ENCODE measurements at regions not wholly inside any gene's neighbourhood (a gene's known extent, or its start where the extent isn't known, plus 50 kb on each side); places are given as distances from the start of the nearest gene placed in this dataset.

- H3K27ac ChIP-seq = no peak overlapping the region
- no peaks in the 10 kb centered on the region for H3K79me2 ChIP-seq
- no peaks in the 10 kb centered on the region for H3K27me3 ChIP-seq
- no peaks in the 10 kb centered on the region for H3K9me3 ChIP-seq (ENCODE audit: low read depth)
- DNase-seq (ENCODE audit: low spot score) = no peak
- TF ChIP-seq EZH2 (IDR thresholded peaks at IDR 0.05; ENCODE audit: borderline replicate concordance) = no peak
- TF ChIP-seq, protein P1, sequence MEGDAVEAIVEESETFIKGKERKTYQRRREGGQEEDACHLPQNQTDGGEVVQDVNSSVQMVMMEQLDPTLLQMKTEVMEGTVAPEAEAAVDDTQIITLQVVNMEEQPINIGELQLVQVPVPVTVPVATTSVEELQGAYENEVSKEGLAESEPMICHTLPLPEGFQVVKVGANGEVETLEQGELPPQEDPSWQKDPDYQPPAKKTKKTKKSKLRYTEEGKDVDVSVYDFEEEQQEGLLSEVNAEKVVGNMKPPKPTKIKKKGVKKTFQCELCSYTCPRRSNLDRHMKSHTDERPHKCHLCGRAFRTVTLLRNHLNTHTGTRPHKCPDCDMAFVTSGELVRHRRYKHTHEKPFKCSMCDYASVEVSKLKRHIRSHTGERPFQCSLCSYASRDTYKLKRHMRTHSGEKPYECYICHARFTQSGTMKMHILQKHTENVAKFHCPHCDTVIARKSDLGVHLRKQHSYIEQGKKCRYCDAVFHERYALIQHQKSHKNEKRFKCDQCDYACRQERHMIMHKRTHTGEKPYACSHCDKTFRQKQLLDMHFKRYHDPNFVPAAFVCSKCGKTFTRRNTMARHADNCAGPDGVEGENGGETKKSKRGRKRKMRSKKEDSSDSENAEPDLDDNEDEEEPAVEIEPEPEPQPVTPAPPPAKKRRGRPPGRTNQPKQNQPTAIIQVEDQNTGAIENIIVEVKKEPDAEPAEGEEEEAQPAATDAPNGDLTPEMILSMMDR (IDR thresholded peaks at IDR 0.05; ENCODE audit: poor library complexity) = no peak
- TF ChIP-seq EZH2phosphoT487 (IDR thresholded peaks at IDR 0.05; ENCODE audit: low read depth, severe bottlenecking, unreplicated experiment) = no peak
- no peak overlapping the region for H2AFZ ChIP-seq
- H3K4me1 ChIP-seq (ENCODE audit: insufficient read depth) = no peaks in the 10 kb centered on the region
- H3K9me2 ChIP-seq (replicated peaks; ENCODE audit: insufficient read depth) = no peaks in the 10 kb centered on the region
- no peaks in the 10 kb centered on the region for H4K20me1 ChIP-seq (ENCODE audit: insufficient read depth, poor library complexity, severe bottlenecking)
- no peak overlapping the region for H3K4me2 ChIP-seq
- no peak overlapping the region for H3K4me3 ChIP-seq
- H3K36me3 ChIP-seq (replicated peaks; ENCODE audit: insufficient read depth, low read depth) = no peaks in the 10 kb centered on the region
Measured at GRCh38 chr16:61295311-61295710, 740.9 kb downstream of the CDH8 start.

DNA sequence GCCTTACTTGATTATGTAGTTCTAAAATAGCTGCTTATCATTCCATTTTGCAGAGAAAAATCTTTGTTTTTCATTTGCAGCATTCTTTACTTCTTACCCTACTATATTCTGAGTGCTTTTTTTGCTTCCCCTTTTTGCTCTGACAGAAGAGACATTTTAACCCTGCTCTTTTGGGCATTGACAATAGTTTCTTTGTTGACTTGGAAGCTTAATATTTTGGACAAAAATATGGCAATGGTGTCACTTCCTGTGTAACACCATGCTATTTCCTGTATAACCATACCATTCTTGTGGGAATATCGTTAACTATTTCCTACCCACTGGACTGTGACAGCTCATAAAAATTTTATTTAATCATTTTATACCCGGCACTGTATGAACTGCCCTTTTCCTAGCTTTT, 747.1 kb downstream of the CDH8 start:
- no peak overlapping the region for H3K4me3 ChIP-seq
- no peaks in the 10 kb centered on the region for H4K20me1 ChIP-seq (ENCODE audit: insufficient read depth, poor library complexity, severe bottlenecking)
- H3K9me2 ChIP-seq (replicated peaks; ENCODE audit: insufficient read depth) = no peaks in the 10 kb centered on the region
- H3K79me2 ChIP-seq = no peaks in the 10 kb centered on the region
- WGBS (ENCODE audit: low lambda C conversion rate, missing lambda C conversion rate) = 75% methylated on average over 2 of the region's 2 CpGs
- DNase-seq (ENCODE audit: low spot score) = no peak
- no peak for TF ChIP-seq EZH2phosphoT487 (IDR thresholded peaks at IDR 0.05; ENCODE audit: low read depth, severe bottlenecking, unreplicated experiment)
- no peak for TF ChIP-seq EZH2 (IDR thresholded peaks at IDR 0.05; ENCODE audit: borderline replicate concordance)
- TF ChIP-seq, protein P1 (IDR thresholded peaks at IDR 0.05; ENCODE audit: poor library complexity) = no peak
- no peaks in the 10 kb centered on the region for H3K4me1 ChIP-seq (ENCODE audit: insufficient read depth)
- no peak overlapping the region for H3K4me2 ChIP-seq
- H2AFZ ChIP-seq = no peak overlapping the region
- H3K27ac ChIP-seq = no peak overlapping the region
- H3K9me3 ChIP-seq (ENCODE audit: low read depth) = no peaks in the 10 kb centered on the region
- no peaks in the 10 kb centered on the region for H3K27me3 ChIP-seq
- no peaks in the 10 kb centered on the region for H3K36me3 ChIP-seq (replicated peaks; ENCODE audit: insufficient read depth, low read depth)

- DNase-seq (ENCODE audit: low spot score) = no peak
- Histone ChIP-seq H3K9me3 (ENCODE audit: low read depth) (no peaks in the 10 kb centered on the region), H3K4me2 (no peak overlapping the region), H3K79me2 (no peaks in the 10 kb centered on the region), H3K9me2 (replicated peaks; ENCODE audit: insufficient read depth) (no peaks in the 10 kb centered on the region), H4K20me1 (ENCODE audit: insufficient read depth, poor library complexity, severe bottlenecking) (no peaks in the 10 kb centered on the region), H3K36me3 (replicated peaks; ENCODE audit: insufficient read depth, low read depth) (no peaks in the 10 kb centered on the region), H2AFZ (no peak overlapping the region), H3K4me3 (no peak overlapping the region), H3K4me1 (ENCODE audit: insufficient read depth) (no peaks in the 10 kb centered on the region), H3K27me3 (no peaks in the 10 kb centered on the region), H3K27ac (no peak overlapping the region)
- TF ChIP-seq EZH2 (IDR thresholded peaks at IDR 0.05; ENCODE audit: borderline replicate concordance) (no peak), EZH2phosphoT487 (IDR thresholded peaks at IDR 0.05; ENCODE audit: low read depth, severe bottlenecking, unreplicated experiment) (no peak)
- TF ChIP-seq, protein P1 (IDR thresholded peaks at IDR 0.05; ENCODE audit: poor library complexity) = no peak
- WGBS (ENCODE audit: low lambda C conversion rate, missing lambda C conversion rate) = 73% methylated on average over 2 of the region's 2 CpGs
Measured at GRCh38 chr16:61277849-61278248, 758.4 kb downstream of the CDH8 start.

DNA sequence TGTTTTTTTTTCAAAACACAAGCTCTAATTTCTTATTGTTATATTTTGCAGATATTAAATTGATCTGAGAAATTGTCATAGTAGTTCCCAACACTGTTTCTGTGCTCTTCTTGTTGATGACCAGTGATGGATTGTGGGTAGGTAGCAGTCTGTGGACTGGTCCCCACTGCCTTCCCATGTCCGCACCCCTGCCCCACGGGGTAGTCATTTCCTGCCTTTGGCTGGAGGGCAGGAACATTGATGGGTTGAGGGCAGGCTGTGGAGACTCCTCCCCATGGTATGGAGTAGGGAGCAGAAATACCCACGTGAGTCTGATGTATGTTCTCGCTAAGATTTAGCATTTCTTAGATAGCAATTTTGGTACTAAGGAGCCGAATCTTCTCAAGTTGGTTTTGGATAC, 762.0 kb downstream of the CDH8 start:
- Histone ChIP-seq H3K9me2 (replicated peaks; ENCODE audit: insufficient read depth) (no peaks in the 10 kb centered on the region), H3K4me1 (ENCODE audit: insufficient read depth) (no peaks in the 10 kb centered on the region)
- WGBS (ENCODE audit: low lambda C conversion rate, missing lambda C conversion rate) = 81% methylated on average over 5 of the region's 5 CpGs

More for the DNA sequence above, 762.0 kb downstream of the CDH8 start:
- H3K9me3 ChIP-seq (ENCODE audit: low read depth) = no peaks in the 10 kb centered on the region
- H2AFZ ChIP-seq = no peak overlapping the region
- no peak overlapping the region for H3K4me3 ChIP-seq
- TF ChIP-seq EZH2 (IDR thresholded peaks at IDR 0.05; ENCODE audit: borderline replicate concordance) (no peak), EZH2phosphoT487 (IDR thresholded peaks at IDR 0.05; ENCODE audit: low read depth, severe bottlenecking, unreplicated experiment) (no peak)
- TF ChIP-seq, protein P1 (IDR thresholded peaks at IDR 0.05; ENCODE audit: poor library complexity) = no peak
- H3K4me2 ChIP-seq = no peak overlapping the region
- H3K27me3 ChIP-seq = no peaks in the 10 kb centered on the region
- H4K20me1 ChIP-seq (ENCODE audit: insufficient read depth, poor library complexity, severe bottlenecking) = no peaks in the 10 kb centered on the region
- DNase-seq (ENCODE audit: low spot score) = no peak
- H3K36me3 ChIP-seq (replicated peaks; ENCODE audit: insufficient read depth, low read depth) = no peaks in the 10 kb centered on the region
- no peaks in the 10 kb centered on the region for H3K79me2 ChIP-seq
- no peak overlapping the region for H3K27ac ChIP-seq

Measured in hepatocyte (in vitro differentiated cells).